Breast epithelium (tissue), 3 donors: ENCODE measurements at regions not wholly inside any gene's neighbourhood (a gene's known extent, or its start where the extent isn't known, plus 50 kb on each side); places are given as distances from the start of the nearest gene placed in this dataset.

Experiments
- POLR2AphosphoS5 ChIP-seq, 3 donors: sonication (generic); formaldehyde crosslinking; IDR thresholded peaks; one replicate each; pipeline ENCODE4 v1.6.1; 2017; ENCODE audit warnings: antibody characterized with exemption in 3 of 3
- TF ChIP-seq, protein P1 (sequence below), 3 donors: fragments of 450-650 bp; IDR thresholded peaks; one replicate each; pipeline ENCODE4 v1.5.1; 2016 to 2017; ENCODE audit warnings: antibody characterized with exemption in 3 of 3, mild to moderate bottlenecking in 3 of 3, moderate library complexity in 3 of 3

DNA sequence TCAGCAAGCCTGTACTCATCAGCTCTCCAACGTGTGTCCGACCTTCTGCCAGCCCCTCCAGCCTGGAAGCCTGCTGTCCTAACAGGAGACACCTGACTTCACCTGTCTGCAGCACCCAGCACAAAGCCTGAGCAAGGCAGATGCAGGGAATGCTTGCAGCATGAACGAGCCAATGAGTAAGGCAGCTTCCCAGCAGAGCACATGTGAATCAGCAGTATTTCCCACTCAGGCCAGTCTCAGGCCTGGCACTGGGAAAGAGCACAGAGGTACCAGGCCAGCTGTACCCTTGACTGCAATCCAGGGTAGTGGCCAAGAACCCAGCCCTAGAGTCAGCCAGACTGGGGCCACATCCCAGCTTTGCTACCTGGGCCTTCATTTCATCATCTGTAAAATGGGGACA, 120.8 kb downstream of the MAFB start:
- TF ChIP-seq, protein P1, sequence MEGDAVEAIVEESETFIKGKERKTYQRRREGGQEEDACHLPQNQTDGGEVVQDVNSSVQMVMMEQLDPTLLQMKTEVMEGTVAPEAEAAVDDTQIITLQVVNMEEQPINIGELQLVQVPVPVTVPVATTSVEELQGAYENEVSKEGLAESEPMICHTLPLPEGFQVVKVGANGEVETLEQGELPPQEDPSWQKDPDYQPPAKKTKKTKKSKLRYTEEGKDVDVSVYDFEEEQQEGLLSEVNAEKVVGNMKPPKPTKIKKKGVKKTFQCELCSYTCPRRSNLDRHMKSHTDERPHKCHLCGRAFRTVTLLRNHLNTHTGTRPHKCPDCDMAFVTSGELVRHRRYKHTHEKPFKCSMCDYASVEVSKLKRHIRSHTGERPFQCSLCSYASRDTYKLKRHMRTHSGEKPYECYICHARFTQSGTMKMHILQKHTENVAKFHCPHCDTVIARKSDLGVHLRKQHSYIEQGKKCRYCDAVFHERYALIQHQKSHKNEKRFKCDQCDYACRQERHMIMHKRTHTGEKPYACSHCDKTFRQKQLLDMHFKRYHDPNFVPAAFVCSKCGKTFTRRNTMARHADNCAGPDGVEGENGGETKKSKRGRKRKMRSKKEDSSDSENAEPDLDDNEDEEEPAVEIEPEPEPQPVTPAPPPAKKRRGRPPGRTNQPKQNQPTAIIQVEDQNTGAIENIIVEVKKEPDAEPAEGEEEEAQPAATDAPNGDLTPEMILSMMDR (IDR thresholded peaks at IDR 0.05) = no peak
- TF ChIP-seq POLR2AphosphoS5 (IDR thresholded peaks at IDR 0.05) = no peak
